EL (cell line): ENCODE measurements at regions not wholly inside any gene's neighbourhood (a gene's known extent, or its start where the extent isn't known, plus 50 kb on each side); places are given as distances from the start of the nearest gene placed in this dataset.
A peak's percentile ranks its signal among the peaks of the same experiment; 100 is the strongest.
"Not testable (repeated sequence)": the region's sequence is repeated elsewhere in the genome, so short reads cannot be mapped to it uniquely, and the experiment has no call there.

ENCODE experiments used
- DNase-seq: peaks from one replicate; pipeline ENCODE4 v3.0.0-alpha.2; 2016

DNA sequence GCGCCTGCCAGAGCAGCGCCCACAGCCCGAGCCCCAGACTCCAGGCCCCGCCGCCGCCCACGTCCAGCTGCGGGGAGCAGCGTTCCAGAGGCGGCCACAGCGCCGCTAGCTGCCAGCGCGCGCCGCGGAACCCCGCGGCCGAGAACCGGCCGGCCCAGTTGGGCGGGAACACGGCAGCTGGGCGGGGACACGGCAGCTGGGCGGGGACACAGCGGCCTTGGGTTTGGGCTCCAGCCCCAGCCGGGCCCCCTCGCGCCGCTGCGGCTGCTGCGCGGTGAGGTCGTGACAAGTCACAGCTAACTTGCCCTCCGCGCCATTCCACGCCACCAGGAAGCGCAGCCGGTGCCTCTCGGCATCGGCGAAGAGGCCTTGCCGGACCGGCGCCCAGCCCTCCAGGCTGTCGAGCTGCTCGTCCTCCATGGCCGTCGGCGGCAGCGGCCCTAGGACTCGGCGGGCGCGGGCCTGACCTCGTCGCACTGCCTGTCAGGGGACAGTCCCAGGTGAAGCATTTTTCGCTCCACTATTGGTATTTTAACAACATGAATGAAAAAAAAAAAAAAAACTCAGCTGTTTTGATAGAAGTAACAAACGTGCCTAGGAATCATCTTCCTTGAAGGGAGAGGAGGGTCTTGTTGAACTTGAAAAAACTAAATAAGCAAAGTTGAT lies 56.6 kb upstream of the GOLGA8N start:
- peak; percentile 8 for DNase-seq

GRCh38 chr15:32536057-32536493 lies 57.2 kb upstream of the GOLGA8N start:
- not testable (repeated sequence) for DNase-seq

- DNase-seq: not testable (repeated sequence)
These were observed 57.9 kb upstream of the GOLGA8N start for GRCh38 chr15:32535150-32535898.

DNA sequence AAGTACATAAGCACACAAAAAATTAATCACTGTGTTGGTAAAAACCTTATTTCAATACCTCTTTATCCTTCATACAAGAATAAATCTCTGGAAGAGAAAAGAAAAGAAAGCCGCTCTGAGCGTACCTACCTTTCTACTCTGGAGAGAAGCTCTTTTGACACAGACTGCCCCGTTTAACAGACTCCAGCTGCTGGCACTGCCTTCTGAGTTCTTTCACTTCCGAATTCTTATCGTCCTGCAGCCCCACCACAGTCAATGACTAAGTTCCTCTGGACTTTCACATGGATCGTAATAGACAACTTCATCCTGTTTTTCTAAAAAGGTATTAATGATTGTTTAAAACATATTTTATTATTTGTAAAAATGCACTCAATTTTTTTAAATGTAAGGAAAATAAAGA lies 67.5 kb upstream of the GOLGA8O start:
- not testable (repeated sequence) for DNase-seq

DNA sequence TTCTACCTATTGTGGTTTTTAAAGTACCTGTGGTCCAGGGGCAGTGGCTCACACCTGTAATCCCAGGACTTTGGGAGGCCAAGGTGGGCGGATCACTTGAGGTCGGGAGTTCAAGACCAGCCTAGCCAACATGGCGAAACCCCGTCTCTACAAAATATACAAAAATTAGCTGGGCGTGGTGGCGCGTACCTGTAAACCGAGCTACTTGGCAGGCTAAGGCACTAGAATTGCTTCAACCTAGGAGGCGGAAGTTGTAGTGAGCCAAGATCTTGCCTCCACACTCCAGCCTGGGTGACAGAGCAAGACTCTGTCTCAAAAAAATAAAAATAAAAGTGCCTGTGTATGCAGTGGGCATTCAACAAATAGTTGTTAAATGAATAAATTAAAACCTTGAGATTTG lies 67.0 kb upstream of the GOLGA8O start:
- DNase-seq: not testable (repeated sequence)

DNA sequence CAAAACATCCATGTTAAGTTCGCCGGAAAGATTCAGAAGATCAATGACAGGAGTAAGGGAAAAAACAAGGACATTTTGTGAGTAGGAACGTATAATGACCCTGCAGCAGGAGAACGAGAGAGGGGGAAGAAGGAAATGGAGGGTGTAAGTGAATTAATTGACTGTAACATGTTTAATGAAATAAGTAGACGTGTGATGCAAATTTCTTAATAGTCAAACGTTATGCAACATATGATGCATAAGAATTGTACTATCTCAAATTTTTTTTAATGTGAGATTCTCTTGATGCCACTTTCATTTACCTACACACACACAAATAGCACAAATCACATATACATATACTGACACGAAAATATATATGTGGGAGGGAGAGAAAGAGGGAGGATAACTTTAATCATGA lies 63.5 kb upstream of the GOLGA8O start:
- not testable (repeated sequence) for DNase-seq

GRCh38 chr15:32518013-32518412 lies 62.6 kb upstream of the GOLGA8O start:
- not testable (repeated sequence) for DNase-seq

GRCh38 chr15:32516954-32517353 lies 61.5 kb upstream of the GOLGA8O start:
- not testable (repeated sequence) for DNase-seq

GRCh38 chr15:32513378-32513777 lies 57.9 kb upstream of the GOLGA8O start:
- DNase-seq: not testable (repeated sequence)

DNA sequence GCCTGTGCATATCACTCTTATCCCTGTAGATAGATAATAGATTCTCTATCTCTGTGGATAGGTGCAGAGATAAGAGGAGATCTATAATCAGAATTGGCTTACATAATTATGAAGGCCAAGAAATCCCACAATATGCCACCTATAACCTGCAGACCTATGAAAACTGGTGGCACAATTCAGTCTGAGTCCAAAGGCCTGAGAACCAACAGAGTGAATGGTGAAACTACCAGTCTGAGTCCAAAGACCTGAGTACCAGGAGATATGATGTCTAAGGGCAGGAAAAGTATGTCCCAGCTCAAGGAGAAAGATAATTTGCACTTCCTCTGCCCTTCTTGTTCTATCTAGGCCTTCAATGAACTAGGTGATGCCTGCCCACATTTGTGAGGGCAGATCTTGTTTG lies 54.6 kb upstream of the GOLGA8O start:
- DNase-seq: not testable (repeated sequence)

- DNase-seq: not testable (repeated sequence)
These were observed 52.6 kb upstream of the GOLGA8O start for GRCh38 chr15:32508081-32508480.

GRCh38 chr15:32506787-32507186 lies 51.4 kb upstream of the GOLGA8O start:
- DNase-seq: not testable (repeated sequence)

DNA sequence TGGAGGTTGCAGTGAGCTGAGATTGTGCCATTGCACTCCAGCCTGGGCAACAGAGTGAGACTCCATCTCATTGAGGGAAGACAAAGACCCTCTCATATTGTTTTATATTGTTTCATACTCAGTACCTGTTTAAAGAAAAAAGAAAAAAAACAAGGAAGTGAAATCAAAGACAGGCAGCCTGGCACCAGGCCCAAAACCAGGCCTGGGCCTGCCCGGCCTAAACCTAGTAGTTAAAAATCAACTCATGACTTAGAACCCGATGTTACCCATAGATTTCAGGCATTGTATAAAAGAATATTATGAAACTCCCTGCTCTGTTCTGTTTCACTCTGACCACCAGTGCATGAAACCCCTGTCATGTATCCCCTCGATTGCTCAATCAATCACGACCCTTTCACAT lies 50.2 kb upstream of the GOLGA8O start:
- not testable (repeated sequence) for DNase-seq
